ENCODE measurements at regions not wholly inside any gene's neighbourhood (a gene's known extent, or its start where the extent isn't known, plus 50 kb on each side); places are given as distances from the start of the nearest gene placed in this dataset.

DNA sequence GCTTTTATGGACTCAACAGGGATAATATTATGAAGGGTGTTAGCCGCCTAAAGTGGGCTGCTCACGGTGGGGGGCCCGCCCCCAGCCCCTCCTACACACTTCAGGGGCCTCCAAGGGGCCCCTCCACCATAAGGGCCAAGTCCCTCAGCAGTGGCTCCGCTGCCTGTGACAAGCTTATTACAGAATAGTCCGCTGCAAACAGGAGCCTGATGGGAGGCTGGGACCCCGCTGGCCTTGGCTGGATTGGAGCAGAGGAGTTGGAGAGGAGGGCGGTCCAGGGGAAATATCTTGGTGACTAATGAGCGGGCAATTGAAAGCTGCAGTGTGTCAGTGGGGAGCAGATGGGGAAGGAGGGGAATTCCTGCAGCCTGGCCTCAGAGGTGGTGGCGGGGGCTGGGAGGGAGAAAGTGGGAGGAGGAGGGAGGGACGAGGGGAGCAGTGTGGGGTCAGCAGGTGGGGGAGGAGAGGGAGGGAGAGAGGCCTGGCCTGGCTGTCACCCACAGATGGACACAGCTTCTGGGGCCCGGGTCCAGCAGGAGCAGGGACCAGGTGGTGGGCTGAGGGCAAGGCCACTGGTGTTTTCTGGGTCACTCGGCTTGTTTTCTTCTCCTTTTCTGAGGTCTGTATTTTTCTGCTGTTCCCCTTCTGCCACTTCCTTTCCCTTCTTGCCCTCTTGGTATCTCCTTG, 57.6 kb upstream of the FOXP4 start:
- TF ChIP-seq POLR2AphosphoS5 (IDR thresholded peaks at IDR 0.05) (no peak), POLR2A (IDR thresholded peaks at IDR 0.05) (no peak)
- TF ChIP-seq, protein P1, sequence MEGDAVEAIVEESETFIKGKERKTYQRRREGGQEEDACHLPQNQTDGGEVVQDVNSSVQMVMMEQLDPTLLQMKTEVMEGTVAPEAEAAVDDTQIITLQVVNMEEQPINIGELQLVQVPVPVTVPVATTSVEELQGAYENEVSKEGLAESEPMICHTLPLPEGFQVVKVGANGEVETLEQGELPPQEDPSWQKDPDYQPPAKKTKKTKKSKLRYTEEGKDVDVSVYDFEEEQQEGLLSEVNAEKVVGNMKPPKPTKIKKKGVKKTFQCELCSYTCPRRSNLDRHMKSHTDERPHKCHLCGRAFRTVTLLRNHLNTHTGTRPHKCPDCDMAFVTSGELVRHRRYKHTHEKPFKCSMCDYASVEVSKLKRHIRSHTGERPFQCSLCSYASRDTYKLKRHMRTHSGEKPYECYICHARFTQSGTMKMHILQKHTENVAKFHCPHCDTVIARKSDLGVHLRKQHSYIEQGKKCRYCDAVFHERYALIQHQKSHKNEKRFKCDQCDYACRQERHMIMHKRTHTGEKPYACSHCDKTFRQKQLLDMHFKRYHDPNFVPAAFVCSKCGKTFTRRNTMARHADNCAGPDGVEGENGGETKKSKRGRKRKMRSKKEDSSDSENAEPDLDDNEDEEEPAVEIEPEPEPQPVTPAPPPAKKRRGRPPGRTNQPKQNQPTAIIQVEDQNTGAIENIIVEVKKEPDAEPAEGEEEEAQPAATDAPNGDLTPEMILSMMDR (IDR thresholded peaks at IDR 0.05), result no peak
